ENCODE measurements at regions not wholly inside any gene's neighbourhood (a gene's known extent, or its start where the extent isn't known, plus 50 kb on each side); places are given as distances from the start of the nearest gene placed in this dataset.
"Not testable (repeated sequence)": the region's sequence is repeated elsewhere in the genome, so short reads cannot be mapped to it uniquely, and the experiment has no call there.

DNA sequence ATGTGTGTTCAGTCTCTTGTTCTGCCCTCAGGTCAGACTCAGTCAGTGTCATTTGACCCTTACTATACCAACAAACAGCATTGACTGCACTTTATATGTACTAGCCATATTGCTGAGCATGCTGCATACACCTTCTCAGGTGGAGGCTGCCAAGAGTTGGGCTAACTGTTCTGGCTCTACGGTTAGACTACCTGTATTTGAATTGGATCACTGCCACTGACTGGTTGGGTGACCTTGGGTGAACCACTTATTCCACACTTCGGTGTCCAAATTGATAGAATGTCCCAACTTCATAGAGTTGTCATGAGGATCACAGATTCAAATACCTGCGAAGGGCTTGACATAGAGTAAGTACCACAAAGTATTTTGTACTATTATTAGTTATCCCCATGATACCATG is 91.2 kb upstream of the GPR50 start:
- Histone ChIP-seq H3K4me3 (replicated peaks in 1 of 3) (no peak overlapping the region), H3K4me1 (no peaks in the 10 kb centered on the region), H3K27ac (no peak overlapping the region), H3K36me3 (no peaks in the 10 kb centered on the region), H3K9me3 (no peaks in the 10 kb centered on the region), H3K27me3 (no peaks in the 10 kb centered on the region)
- no peak for TF ChIP-seq POLR2A (IDR thresholded peaks at IDR 0.05)
- TF ChIP-seq, protein P1, sequence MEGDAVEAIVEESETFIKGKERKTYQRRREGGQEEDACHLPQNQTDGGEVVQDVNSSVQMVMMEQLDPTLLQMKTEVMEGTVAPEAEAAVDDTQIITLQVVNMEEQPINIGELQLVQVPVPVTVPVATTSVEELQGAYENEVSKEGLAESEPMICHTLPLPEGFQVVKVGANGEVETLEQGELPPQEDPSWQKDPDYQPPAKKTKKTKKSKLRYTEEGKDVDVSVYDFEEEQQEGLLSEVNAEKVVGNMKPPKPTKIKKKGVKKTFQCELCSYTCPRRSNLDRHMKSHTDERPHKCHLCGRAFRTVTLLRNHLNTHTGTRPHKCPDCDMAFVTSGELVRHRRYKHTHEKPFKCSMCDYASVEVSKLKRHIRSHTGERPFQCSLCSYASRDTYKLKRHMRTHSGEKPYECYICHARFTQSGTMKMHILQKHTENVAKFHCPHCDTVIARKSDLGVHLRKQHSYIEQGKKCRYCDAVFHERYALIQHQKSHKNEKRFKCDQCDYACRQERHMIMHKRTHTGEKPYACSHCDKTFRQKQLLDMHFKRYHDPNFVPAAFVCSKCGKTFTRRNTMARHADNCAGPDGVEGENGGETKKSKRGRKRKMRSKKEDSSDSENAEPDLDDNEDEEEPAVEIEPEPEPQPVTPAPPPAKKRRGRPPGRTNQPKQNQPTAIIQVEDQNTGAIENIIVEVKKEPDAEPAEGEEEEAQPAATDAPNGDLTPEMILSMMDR (IDR thresholded peaks at IDR 0.05) = no peak
- WGBS, 2 donors = 41 to 60% methylated on average over 2 to 3 of the region's 3 CpGs
- peak; percentile 50 to 52 for DNase-seq
- intact Hi-C loops (cut with DNase I) = no loop called here

DNA sequence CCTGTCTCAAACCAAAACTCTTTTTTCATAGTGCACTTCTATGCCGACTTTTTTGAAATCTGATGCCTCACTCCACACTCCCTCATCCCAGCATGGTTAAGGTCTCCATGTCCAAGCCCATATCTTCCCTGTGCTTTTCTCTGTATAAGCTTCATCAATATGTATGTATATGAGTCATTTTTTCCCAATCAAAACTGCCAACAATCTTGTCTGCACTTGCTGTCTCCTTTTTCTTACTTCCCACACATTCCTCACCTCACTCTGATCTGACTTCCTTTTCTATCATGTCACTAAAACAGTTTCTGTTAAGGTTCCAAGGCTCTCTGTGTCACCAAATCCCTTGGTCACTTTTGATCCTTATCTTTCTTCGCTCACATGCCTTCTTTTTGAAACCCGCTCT is 88.2 kb upstream of the GPR50 start:
- TF ChIP-seq, protein P1 (IDR thresholded peaks at IDR 0.05) = no peak
- TF ChIP-seq POLR2A (IDR thresholded peaks at IDR 0.05) = no peak
- no peaks in the 10 kb centered on the region for H3K36me3 ChIP-seq
- no peaks in the 10 kb centered on the region for H3K4me1 ChIP-seq
- H3K27me3 ChIP-seq = no peaks in the 10 kb centered on the region
- H3K27ac ChIP-seq = no peak overlapping the region
- no peak for DNase-seq
- WGBS, 2 donors = 68 to 75% methylated on average over 3 of the region's 3 CpGs
- H3K9me3 ChIP-seq = no peaks in the 10 kb centered on the region
- H3K4me3 ChIP-seq (replicated peaks in 1 of 3) = no peak overlapping the region
- intact Hi-C loops (cut with DNase I) = no loop called here

DNA sequence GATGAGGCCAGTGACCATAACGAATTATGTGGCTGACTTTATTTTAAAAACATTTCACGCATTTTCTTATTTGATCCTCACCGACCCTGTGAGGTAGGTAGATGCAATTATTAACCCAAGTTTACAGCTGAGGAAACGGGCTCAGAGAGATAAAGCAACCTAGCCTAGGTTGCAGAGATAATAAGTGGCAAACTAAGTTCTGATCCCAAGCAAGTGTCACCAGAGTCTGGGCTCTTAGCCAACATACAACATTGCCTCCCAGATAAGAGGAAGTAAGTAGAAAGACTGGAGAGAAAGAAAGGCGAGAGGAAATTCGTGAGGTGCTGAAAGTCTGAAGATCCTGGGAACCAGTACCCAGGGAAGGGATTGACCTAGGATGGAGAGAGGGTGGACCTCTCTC is 77.4 kb upstream of the GPR50 start:
- H3K4me3 ChIP-seq (replicated peaks in 1 of 3) = no peak overlapping the region
- no peaks in the 10 kb centered on the region for H3K4me1 ChIP-seq
- DNase-seq = no peak
- 62 to 79% methylated on average over 6 of the region's 6 CpGs for WGBS, 2 donors
- H3K27me3 ChIP-seq = no peaks in the 10 kb centered on the region
- intact Hi-C loops (cut with DNase I) = no loop called here
- no peaks in the 10 kb centered on the region for H3K36me3 ChIP-seq
- no peak overlapping the region for H3K27ac ChIP-seq
- TF ChIP-seq POLR2A (IDR thresholded peaks at IDR 0.05) = no peak
- TF ChIP-seq, protein P1 (IDR thresholded peaks at IDR 0.05) = no peak
- H3K9me3 ChIP-seq = no peaks in the 10 kb centered on the region

DNA sequence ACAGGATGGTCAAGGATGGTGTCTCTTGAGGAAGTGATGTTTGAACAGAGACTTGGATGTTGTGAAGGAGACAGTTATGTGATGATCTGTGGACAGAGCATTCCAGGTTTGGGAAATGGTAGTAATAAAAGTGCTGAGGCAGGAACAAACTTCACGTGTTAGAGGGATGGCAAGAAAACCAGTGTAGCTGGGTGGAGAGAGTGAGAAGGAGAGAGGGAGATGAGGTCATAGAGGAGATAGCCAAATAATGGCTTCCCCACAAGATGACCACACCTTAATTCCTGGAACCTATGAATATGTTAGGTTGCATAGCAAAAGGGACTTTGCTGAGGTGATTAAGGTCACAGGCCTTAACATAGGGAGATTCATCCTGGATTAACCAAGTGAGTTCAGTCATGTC is 75.6 kb upstream of the GPR50 start:
- no peak overlapping the region for H3K27ac ChIP-seq
- TF ChIP-seq, protein P1 (IDR thresholded peaks at IDR 0.05) = no peak
- TF ChIP-seq POLR2A (IDR thresholded peaks at IDR 0.05) = no peak
- H3K36me3 ChIP-seq = no peaks in the 10 kb centered on the region
- DNase-seq = no peak
- no peak overlapping the region for H3K4me3 ChIP-seq (replicated peaks in 1 of 3)
- H3K9me3 ChIP-seq = no peaks in the 10 kb centered on the region
- intact Hi-C loops (cut with DNase I) = no loop called here
- no peaks in the 10 kb centered on the region for H3K27me3 ChIP-seq
- no peaks in the 10 kb centered on the region for H3K4me1 ChIP-seq
- 73 to 90% methylated on average over 1 of the region's 1 CpG for WGBS, 2 donors

DNA sequence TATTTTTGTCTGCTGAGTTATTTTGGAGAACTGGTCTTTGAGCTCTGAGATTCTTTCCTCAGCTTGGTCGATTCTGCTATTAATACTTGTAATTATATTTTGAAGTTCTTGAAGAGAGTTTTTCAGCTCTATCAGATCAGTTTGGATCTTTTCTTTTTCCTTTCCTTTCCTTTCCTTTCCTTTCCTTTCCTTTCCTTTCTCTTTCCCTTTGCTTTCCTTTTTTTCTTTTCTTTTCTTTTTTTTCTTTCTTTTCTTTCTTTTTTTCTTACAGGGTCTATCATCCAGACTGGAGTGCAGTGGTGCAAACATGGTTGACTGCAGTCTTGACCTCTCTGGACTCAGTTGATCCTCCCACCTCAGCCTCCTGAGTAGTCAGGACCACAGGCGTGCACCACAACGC is 63.2 kb upstream of the GPR50 start:
- H3K27ac ChIP-seq; H3K27me3 ChIP-seq; H3K4me3 ChIP-seq (replicated peaks in 1 of 3); intact Hi-C loops (cut with DNase I); DNase-seq; H3K4me1 ChIP-seq; H3K9me3 ChIP-seq; H3K36me3 ChIP-seq: not testable (repeated sequence)
- 81 to 82% methylated on average over 3 of the region's 3 CpGs for WGBS, 2 donors
